Breast epithelium (tissue), 4 donors: ENCODE measurements at regions not wholly inside any gene's neighbourhood (a gene's known extent, or its start where the extent isn't known, plus 50 kb on each side); places are given as distances from the start of the nearest gene placed in this dataset.

ENCODE experiments used
- DNase-seq, 2 donors: peaks; one replicate each; pipeline ENCODE4 v3.0.0-alpha.2; 2019; ENCODE audit warnings: low spot score in 2 of 2
- H3K27ac ChIP-seq, 2 donors: fragments of 200-600 bp; sonication (generic) in 1 of 2; one replicate each; pipeline ENCODE4 v1.5.1; 2016 to 2019; ENCODE audit warnings: mild to moderate bottlenecking in 1 of 2
- H3K27me3 ChIP-seq, 2 donors: fragments of 200-600 bp; sonication (generic) in 1 of 2; one replicate each; pipeline versions ENCODE4 v1.5.1 to v1.6.0; 2017 to 2019; ENCODE audit warnings: control low read depth in 1 of 2, mild to moderate bottlenecking in 1 of 2
- H3K36me3 ChIP-seq: fragments of 200-600 bp; one replicate; pipeline ENCODE4 v1.5.1; 2019
- H3K4me1 ChIP-seq, 2 donors: fragments of 200-600 bp; sonication (generic); one replicate each; pipeline ENCODE4 v1.5.1; 2016 to 2019; ENCODE audit warnings: control low read depth in 1 of 2
- H3K4me3 ChIP-seq, 3 donors: fragments of 200-600 bp; sonication (generic); 1 replicate in 2 of 3; 2 replicates in 1 of 3; pipeline ENCODE4 v1.5.1; 2016 to 2019; ENCODE audit warnings: mild to moderate bottlenecking in 3 of 3, moderate library complexity in 2 of 3
- H3K9me3 ChIP-seq, 2 donors: fragments of 200-600 bp; sonication (generic) in 1 of 2; one replicate each; pipeline ENCODE4 v1.5.1; 2016 to 2019; ENCODE audit warnings: control low read depth in 1 of 2
- CTCF ChIP-seq, 3 donors: fragments of 450-650 bp; IDR thresholded peaks; one replicate each; pipeline ENCODE4 v1.5.1; 2016 to 2017; ENCODE audit warnings: antibody characterized with exemption in 3 of 3, mild to moderate bottlenecking in 3 of 3, moderate library complexity in 3 of 3
- POLR2A ChIP-seq: fragments of 450-650 bp; IDR thresholded peaks from one replicate; pipeline ENCODE4 v1.6.1; 2016; ENCODE audit warnings: antibody characterized with exemption, mild to moderate bottlenecking, moderate library complexity
- POLR2AphosphoS5 ChIP-seq, 3 donors: sonication (generic); formaldehyde crosslinking; IDR thresholded peaks; one replicate each; pipeline ENCODE4 v1.6.1; 2017; ENCODE audit warnings: antibody characterized with exemption in 3 of 3
- intact Hi-C: fragments of 100-400 bp; cut with DNase I; formaldehyde crosslinking; loops from one replicate; pipeline ENCODE4 v1.15.1; 2023; ENCODE audit warnings: low total_unique reads

GRCh38 chr6:167471548-167471930, 146.7 kb downstream of the TTLL2 start:
- Histone ChIP-seq H3K9me3 (no peaks in the 10 kb centered on the region), H3K4me3 (no peak overlapping the region), H3K4me1 (no peaks in the 10 kb centered on the region), H3K27ac (no peak overlapping the region), H3K36me3 (no peaks in the 10 kb centered on the region), H3K27me3 (no peaks in the 10 kb centered on the region)
- TF ChIP-seq CTCF (IDR thresholded peaks at IDR 0.05), result no peak
- TF ChIP-seq POLR2A, result no peak
- no peak for TF ChIP-seq POLR2AphosphoS5 (IDR thresholded peaks at IDR 0.05)
- DNase-seq, result no peak
- intact Hi-C loops, result no loop called here

GRCh38 chr6:167472148-167472547, 147.3 kb downstream of the TTLL2 start:
- Histone ChIP-seq H3K9me3 (no peaks in the 10 kb centered on the region), H3K4me1 (no peaks in the 10 kb centered on the region), H3K4me3 (no peak overlapping the region), H3K27ac (no peak overlapping the region), H3K27me3 (no peaks in the 10 kb centered on the region), H3K36me3 (no peaks in the 10 kb centered on the region)
- intact Hi-C loops, result no loop called here
- TF ChIP-seq CTCF (IDR thresholded peaks at IDR 0.05) (no peak), POLR2AphosphoS5 (IDR thresholded peaks at IDR 0.05) (no peak), POLR2A (no peak)
- DNase-seq, result no peak

GRCh38 chr6:167472880-167473279, 148.0 kb downstream of the TTLL2 start:
- no peaks in the 10 kb centered on the region for H3K27me3 ChIP-seq
- TF ChIP-seq CTCF (IDR thresholded peaks at IDR 0.05) (no peak), POLR2AphosphoS5 (IDR thresholded peaks at IDR 0.05) (no peak), POLR2A (no peak)
- H3K9me3 ChIP-seq, result no peaks in the 10 kb centered on the region
- no peak overlapping the region for H3K27ac ChIP-seq
- no peak for DNase-seq
- intact Hi-C loops, result no loop called here
- H3K4me1 ChIP-seq, result no peaks in the 10 kb centered on the region
- H3K36me3 ChIP-seq, result no peaks in the 10 kb centered on the region
- H3K4me3 ChIP-seq, result no peak overlapping the region

GRCh38 chr6:167474171-167474570, 149.3 kb downstream of the TTLL2 start:
- TF ChIP-seq POLR2A (no peak), CTCF (IDR thresholded peaks at IDR 0.05) (no peak), POLR2AphosphoS5 (IDR thresholded peaks at IDR 0.05) (no peak)
- intact Hi-C loops, result no loop called here
- no peak for DNase-seq

GRCh38 chr6:167474725-167475124, 149.8 kb downstream of the TTLL2 start:
- H3K4me1 ChIP-seq, result no peaks in the 10 kb centered on the region
- H3K27me3 ChIP-seq, result no peaks in the 10 kb centered on the region
- no peak overlapping the region for H3K4me3 ChIP-seq
- H3K9me3 ChIP-seq, result no peaks in the 10 kb centered on the region
- no peak for DNase-seq
- H3K36me3 ChIP-seq, result no peaks in the 10 kb centered on the region
- intact Hi-C loops, result no loop called here
- no peak overlapping the region for H3K27ac ChIP-seq
- TF ChIP-seq POLR2A, result no peak
- TF ChIP-seq CTCF (IDR thresholded peaks at IDR 0.05), result no peak
- TF ChIP-seq POLR2AphosphoS5 (IDR thresholded peaks at IDR 0.05), result no peak

More at GRCh38 chr6:167474171-167474570, 149.3 kb downstream of the TTLL2 start:
- Histone ChIP-seq H3K9me3 (no peaks in the 10 kb centered on the region), H3K4me3 (no peak overlapping the region), H3K4me1 (no peaks in the 10 kb centered on the region), H3K36me3 (no peaks in the 10 kb centered on the region), H3K27ac (no peak overlapping the region), H3K27me3 (no peaks in the 10 kb centered on the region)
